ENCODE measurements at regions not wholly inside any gene's neighbourhood (a gene's known extent, or its start where the extent isn't known, plus 50 kb on each side); places are given as distances from the start of the nearest gene placed in this dataset.

DNA sequence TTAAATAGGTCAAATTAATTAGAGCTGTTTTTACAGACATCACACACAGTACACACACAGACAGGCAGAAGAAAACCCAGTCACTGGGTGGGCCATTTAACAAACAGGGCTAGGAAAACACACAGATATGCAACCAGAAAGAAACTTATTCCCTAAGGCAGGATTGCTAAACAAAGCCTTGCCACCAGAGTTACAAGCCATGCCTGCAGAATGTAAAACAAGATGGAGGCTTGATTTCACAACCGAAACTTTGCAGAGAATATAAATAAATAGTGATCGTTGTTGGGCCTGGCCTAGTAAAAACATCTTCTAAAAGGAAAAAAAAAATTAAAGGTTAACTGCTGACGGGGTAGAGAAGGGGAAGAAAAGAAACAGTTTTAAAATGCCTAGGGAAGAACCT is 212.3 kb downstream of the NAP1L3 start:
- Histone ChIP-seq H2BK120ac (ENCODE audit: low read depth, low read length) (no peak overlapping the region), H4K91ac (ENCODE audit: insufficient read depth, low read depth, low read length) (no peak overlapping the region), H4K8ac (ENCODE audit: low read depth in 2 of 2, low read length in 2 of 2) (no peak overlapping the region), H4K5ac (ENCODE audit: low read depth, low read length) (no peak overlapping the region), H3K4me1 (ENCODE audit: control insufficient read depth, insufficient read depth, low read length) (no peaks in the 10 kb centered on the region), H3K4me2 (ENCODE audit: low read depth, low read length) (no peak overlapping the region), H2AK5ac (ENCODE audit: low read depth, low read length) (no peak overlapping the region), H3K56ac (ENCODE audit: extremely low read depth, insufficient read depth, low read length) (no peak overlapping the region), H4K20me1 (ENCODE audit: insufficient read depth, low read length) (no peaks in the 10 kb centered on the region), H3K9ac (ENCODE audit: low read depth, low read length) (no peak overlapping the region), H3K79me1 (ENCODE audit: low read depth in 1 of 2, low read length in 2 of 2) (no peaks in the 10 kb centered on the region), H2BK20ac (ENCODE audit: low read depth, low read length) (no peak overlapping the region), H3K18ac (ENCODE audit: low read depth, low read length) (no peak overlapping the region), H3K4me3 (ENCODE audit: insufficient read depth, low read depth, low read length) (no peak overlapping the region), H3K36me3 (ENCODE audit: control insufficient read depth, insufficient read depth, low read length) (no peaks in the 10 kb centered on the region), H2BK5ac (ENCODE audit: low read depth, low read length, poor library complexity, severe bottlenecking) (no peak overlapping the region), H2AK9ac (replicated peaks; ENCODE audit: low read depth, low read length, poor library complexity) (no peak overlapping the region), H3K27ac (ENCODE audit: insufficient read depth, low read length) (no peak overlapping the region), H3K4ac (ENCODE audit: low read depth, low read length) (no peak overlapping the region), H3K27me3 (ENCODE audit: control insufficient read depth, insufficient read depth, low read length) (no peaks in the 10 kb centered on the region), H3K23ac (ENCODE audit: low read depth, low read length) (no peak overlapping the region), H2BK15ac (ENCODE audit: low read depth, low read length) (no peak overlapping the region), H3K9me1 (ENCODE audit: insufficient read depth, low read length) (no peaks in the 10 kb centered on the region), H3K14ac (replicated peaks; ENCODE audit: low read depth, low read length) (no peak overlapping the region), H2AFZ (replicated peaks; ENCODE audit: low read length, poor library complexity) (no peak overlapping the region), H3K9me3 (ENCODE audit: control insufficient read depth, insufficient read depth, low read length) (no peaks in the 10 kb centered on the region)
- ChIA-PET CTCF (no interaction called here), POLR2A (ENCODE audit: unreplicated experiment) (no interaction called here)
- WGBS, 2 experiments (ENCODE audit: extremely low coverage in 2 of 2, insufficient read length in 1 of 2): no CpG with 5 or more reads among the region's 3 CpGs
- DNase-seq: no peak
- dilution Hi-C loops (cut with HindIII; ENCODE audit: low sequenced_read_pairs, unreplicated experiment): no loop called here
- in situ Hi-C loops (cut with MboI; ENCODE audit: low sequenced_read_pairs): no loop called here
- intact Hi-C loops (cut with micrococcal nuclease): no loop called here
- ATAC-seq (ENCODE audit: low read depth): no peak
- TF ChIP-seq SMC3 (IDR thresholded peaks at IDR 0.05; ENCODE audit: low read depth, low read length) (no peak), RCOR1 (IDR thresholded peaks at IDR 0.05; ENCODE audit: insufficient replicate concordance, low read length) (no peak), MAZ (IDR thresholded peaks at IDR 0.05; ENCODE audit: borderline replicate concordance, low read depth, low read length) (no peak), POLR2A (IDR thresholded peaks at IDR 0.05; ENCODE audit: low read depth, low read length) (no peak), CHD1 (IDR thresholded peaks at IDR 0.05; ENCODE audit: low read depth, low read length) (no peak), MAFK (IDR thresholded peaks at IDR 0.05; ENCODE audit: low read depth, low read length) (no peak), RAD21 (IDR thresholded peaks at IDR 0.05; ENCODE audit: low read length) (no peak), MXI1 (IDR thresholded peaks at IDR 0.05; ENCODE audit: borderline replicate concordance, low read depth, low read length) (no peak), FOS (IDR thresholded peaks at IDR 0.05; ENCODE audit: low read depth, low read length) (no peak), CEBPB (IDR thresholded peaks at IDR 0.05; ENCODE audit: low read depth, low read length) (no peak), RFX5 (IDR thresholded peaks at IDR 0.05; ENCODE audit: low read depth, low read length) (no peak), BHLHE40 (IDR thresholded peaks at IDR 0.05; ENCODE audit: low read depth, low read length) (no peak), NFE2L2 (IDR thresholded peaks at IDR 0.05; ENCODE audit: low read depth, low read length) (no peak)
- TF ChIP-seq, protein P1, sequence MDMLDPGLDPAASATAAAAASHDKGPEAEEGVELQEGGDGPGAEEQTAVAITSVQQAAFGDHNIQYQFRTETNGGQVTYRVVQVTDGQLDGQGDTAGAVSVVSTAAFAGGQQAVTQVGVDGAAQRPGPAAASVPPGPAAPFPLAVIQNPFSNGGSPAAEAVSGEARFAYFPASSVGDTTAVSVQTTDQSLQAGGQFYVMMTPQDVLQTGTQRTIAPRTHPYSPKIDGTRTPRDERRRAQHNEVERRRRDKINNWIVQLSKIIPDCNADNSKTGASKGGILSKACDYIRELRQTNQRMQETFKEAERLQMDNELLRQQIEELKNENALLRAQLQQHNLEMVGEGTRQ (IDR thresholded peaks at IDR 0.05; ENCODE audit: low read depth, low read length): no peak
- TF ChIP-seq, protein P2, sequence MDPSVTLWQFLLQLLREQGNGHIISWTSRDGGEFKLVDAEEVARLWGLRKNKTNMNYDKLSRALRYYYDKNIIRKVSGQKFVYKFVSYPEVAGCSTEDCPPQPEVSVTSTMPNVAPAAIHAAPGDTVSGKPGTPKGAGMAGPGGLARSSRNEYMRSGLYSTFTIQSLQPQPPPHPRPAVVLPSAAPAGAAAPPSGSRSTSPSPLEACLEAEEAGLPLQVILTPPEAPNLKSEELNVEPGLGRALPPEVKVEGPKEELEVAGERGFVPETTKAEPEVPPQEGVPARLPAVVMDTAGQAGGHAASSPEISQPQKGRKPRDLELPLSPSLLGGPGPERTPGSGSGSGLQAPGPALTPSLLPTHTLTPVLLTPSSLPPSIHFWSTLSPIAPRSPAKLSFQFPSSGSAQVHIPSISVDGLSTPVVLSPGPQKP (IDR thresholded peaks at IDR 0.05; ENCODE audit: borderline replicate concordance, low read depth, low read length): no peak
- TF ChIP-seq, protein P3, sequence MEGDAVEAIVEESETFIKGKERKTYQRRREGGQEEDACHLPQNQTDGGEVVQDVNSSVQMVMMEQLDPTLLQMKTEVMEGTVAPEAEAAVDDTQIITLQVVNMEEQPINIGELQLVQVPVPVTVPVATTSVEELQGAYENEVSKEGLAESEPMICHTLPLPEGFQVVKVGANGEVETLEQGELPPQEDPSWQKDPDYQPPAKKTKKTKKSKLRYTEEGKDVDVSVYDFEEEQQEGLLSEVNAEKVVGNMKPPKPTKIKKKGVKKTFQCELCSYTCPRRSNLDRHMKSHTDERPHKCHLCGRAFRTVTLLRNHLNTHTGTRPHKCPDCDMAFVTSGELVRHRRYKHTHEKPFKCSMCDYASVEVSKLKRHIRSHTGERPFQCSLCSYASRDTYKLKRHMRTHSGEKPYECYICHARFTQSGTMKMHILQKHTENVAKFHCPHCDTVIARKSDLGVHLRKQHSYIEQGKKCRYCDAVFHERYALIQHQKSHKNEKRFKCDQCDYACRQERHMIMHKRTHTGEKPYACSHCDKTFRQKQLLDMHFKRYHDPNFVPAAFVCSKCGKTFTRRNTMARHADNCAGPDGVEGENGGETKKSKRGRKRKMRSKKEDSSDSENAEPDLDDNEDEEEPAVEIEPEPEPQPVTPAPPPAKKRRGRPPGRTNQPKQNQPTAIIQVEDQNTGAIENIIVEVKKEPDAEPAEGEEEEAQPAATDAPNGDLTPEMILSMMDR (conservative IDR thresholded peaks at IDR 0.05; ENCODE audit: low read depth, low read length): no peak
- BruUV-seq (replicated peaks): no TSS peak

Measured in IMR-90 (cell line).